ENCODE measurements at regions not wholly inside any gene's neighbourhood (a gene's known extent, or its start where the extent isn't known, plus 50 kb on each side); places are given as distances from the start of the nearest gene placed in this dataset.

- no peak for DNase-seq (ENCODE audit: low spot score)
These were observed 275.0 kb downstream of the DRD1 start for GRCh38 chr5:175168882-175169507.

GRCh38 chr5:175166026-175166425 is 278.0 kb downstream of the DRD1 start:
- no peak for DNase-seq (ENCODE audit: low spot score)

- no peak for DNase-seq (ENCODE audit: low spot score)
These were observed 280.3 kb downstream of the DRD1 start for GRCh38 chr5:175163586-175164275.

GRCh38 chr5:175162036-175162435 is 281.9 kb downstream of the DRD1 start:
- no peak for DNase-seq (ENCODE audit: low spot score)

- DNase-seq (ENCODE audit: low spot score): no peak
These were observed 284.0 kb downstream of the DRD1 start for GRCh38 chr5:175159956-175160355.

- no peak for DNase-seq (ENCODE audit: low spot score)
These were observed 295.3 kb downstream of the DRD1 start for GRCh38 chr5:175148636-175149172.

GRCh38 chr5:175146733-175147132 is 297.2 kb downstream of the DRD1 start:
- no peak for DNase-seq (ENCODE audit: low spot score)

GRCh38 chr5:175141421-175141820 is 302.6 kb downstream of the DRD1 start:
- DNase-seq (ENCODE audit: low spot score): no peak

- no peak for DNase-seq (ENCODE audit: low spot score)
These were observed 310.8 kb downstream of the DRD1 start for GRCh38 chr5:175133185-175133584.

- DNase-seq (ENCODE audit: low spot score): no peak
These were observed 312.6 kb downstream of the DRD1 start for GRCh38 chr5:175131432-175131831.

GRCh38 chr5:175129619-175130018 is 314.4 kb downstream of the DRD1 start:
- DNase-seq (ENCODE audit: low spot score): no peak

GRCh38 chr5:175129121-175129520 is 314.9 kb downstream of the DRD1 start:
- DNase-seq (ENCODE audit: low spot score): no peak

- no peak for DNase-seq (ENCODE audit: low spot score)
These were observed 319.2 kb downstream of the DRD1 start for GRCh38 chr5:175124821-175125220.

- DNase-seq (ENCODE audit: low spot score): no peak
These were observed 319.6 kb downstream of the DRD1 start for GRCh38 chr5:175124251-175124813.

- no peak for DNase-seq (ENCODE audit: low spot score)
These were observed 320.4 kb downstream of the DRD1 start for GRCh38 chr5:175123542-175123941.

- DNase-seq (ENCODE audit: low spot score): no peak
These were observed 322.5 kb downstream of the DRD1 start for GRCh38 chr5:175121457-175121856.

GRCh38 chr5:175120412-175120811 is 323.6 kb downstream of the DRD1 start:
- DNase-seq (ENCODE audit: low spot score): no peak

GRCh38 chr5:175118700-175119309 is 325.2 kb downstream of the DRD1 start:
- DNase-seq (ENCODE audit: low spot score): no peak

- no peak for DNase-seq (ENCODE audit: low spot score)
These were observed 327.4 kb downstream of the DRD1 start for GRCh38 chr5:175116466-175117048.

GRCh38 chr5:175115831-175116230 is 328.2 kb downstream of the DRD1 start:
- DNase-seq (ENCODE audit: low spot score): no peak

GRCh38 chr5:175113947-175114346 is 330.0 kb downstream of the DRD1 start:
- DNase-seq (ENCODE audit: low spot score): no peak

GRCh38 chr5:175109058-175109755 is 334.8 kb downstream of the DRD1 start:
- no peak for DNase-seq (ENCODE audit: low spot score)
